Inferior parietal cortex (tissue), 1 donor: ENCODE measurements at regions not wholly inside any gene's neighbourhood (a gene's known extent, or its start where the extent isn't known, plus 50 kb on each side); places are given as distances from the start of the nearest gene placed in this dataset.
"Not testable (repeated sequence)": the region's sequence is repeated elsewhere in the genome, so short reads cannot be mapped to it uniquely, and the experiment has no call there.

Experiments used
- DNase-seq: peaks from one replicate; pipeline ENCODE4 v3.0.0-alpha.2; 2016; ENCODE audit errors: extremely low spot score

GRCh38 chr4:127446427-127446885 is 186.3 kb upstream of the INTU start:
- DNase-seq: no peak

GRCh38 chr4:127448986-127449385 is 183.8 kb upstream of the INTU start:
- no peak for DNase-seq

- DNase-seq: no peak
These were observed 183.3 kb upstream of the INTU start for GRCh38 chr4:127449449-127449848.

DNA sequence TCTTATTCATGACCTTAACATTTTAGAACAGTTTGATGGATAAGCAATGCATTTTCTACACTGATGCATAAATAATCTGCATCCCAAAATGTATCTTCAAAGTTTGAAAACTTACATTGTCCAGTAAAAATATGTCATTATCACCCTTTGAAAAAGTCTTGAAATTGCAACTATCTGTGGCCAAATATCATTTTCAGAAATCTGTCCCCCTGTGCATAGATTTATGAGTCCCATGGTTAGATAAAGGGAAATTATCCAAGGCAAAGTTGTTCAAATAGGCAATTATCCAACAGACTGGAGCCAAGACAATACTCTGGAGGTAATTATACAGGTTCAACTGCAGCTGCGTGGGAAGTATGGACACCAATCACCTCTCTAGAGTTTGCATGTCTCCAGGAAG is 182.5 kb upstream of the INTU start:
- no peak for DNase-seq

DNA sequence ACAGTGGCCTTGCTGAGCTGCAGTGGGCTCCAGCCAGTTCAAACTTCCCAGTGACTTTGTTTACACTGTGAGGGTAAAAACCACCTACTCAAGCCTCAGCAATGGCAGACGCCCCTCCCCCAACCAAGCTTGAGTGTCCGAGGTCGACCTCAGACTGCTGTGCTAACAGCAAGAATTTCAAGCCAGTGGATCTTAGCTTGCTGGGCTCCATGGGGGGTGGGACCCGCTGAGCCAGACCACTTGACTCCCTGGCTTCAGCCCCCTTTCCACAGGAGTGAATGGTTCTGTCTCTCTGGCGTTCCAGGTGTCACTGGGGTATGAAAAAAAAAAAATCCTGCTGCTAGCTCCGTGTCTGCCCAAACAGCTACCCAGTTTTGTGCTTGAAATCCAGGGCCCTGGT is 168.9 kb upstream of the INTU start:
- no peak for DNase-seq

- no peak for DNase-seq
These were observed 163.2 kb upstream of the INTU start for GRCh38 chr4:127469542-127469941.

DNA sequence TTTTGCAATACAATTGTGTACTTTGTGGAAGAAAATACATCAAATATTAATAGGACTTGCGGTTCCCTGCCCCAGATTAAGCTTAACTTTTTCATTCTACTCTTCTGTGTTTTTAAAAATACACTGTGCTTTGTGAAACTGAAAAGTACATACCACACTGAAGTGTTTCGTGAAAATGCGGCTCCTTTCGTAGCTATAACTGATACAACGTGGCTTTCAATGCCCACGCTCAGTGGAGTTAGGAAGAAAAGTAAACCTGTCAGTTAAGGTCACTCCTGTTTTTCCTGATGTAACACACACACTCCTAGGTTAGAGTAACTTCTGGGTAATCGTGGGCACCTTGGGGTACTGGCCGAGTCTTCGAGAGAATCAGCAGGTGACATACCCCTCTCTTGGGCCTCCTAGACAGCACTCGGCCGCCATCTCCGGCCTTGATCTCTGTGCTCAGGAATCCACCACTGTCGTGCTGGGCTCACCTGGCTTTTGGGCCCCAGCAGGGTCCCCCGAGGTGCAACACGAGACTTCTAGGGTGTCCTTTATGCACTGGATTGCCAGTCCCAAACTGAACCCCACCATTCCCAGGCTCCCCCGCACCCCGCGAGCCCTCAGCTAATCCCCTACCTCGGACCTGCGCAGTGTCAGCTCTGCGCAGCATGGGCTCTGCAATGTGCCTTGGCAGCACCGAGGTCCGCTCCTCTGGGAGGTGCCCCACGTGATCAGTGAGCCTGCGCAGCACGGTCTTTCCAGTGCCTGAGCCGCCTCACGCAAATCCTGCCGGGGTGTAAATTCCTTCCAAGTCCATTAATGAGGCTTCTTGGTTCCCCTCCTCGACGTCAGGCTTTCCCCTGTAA is 162.6 kb upstream of the INTU start:
- no peak for DNase-seq

- DNase-seq: not testable (repeated sequence)
These were observed 154.5 kb upstream of the INTU start for GRCh38 chr4:127478271-127478670.

GRCh38 chr4:127479031-127479622 is 153.6 kb upstream of the INTU start:
- DNase-seq: peak; percentile 44

DNA sequence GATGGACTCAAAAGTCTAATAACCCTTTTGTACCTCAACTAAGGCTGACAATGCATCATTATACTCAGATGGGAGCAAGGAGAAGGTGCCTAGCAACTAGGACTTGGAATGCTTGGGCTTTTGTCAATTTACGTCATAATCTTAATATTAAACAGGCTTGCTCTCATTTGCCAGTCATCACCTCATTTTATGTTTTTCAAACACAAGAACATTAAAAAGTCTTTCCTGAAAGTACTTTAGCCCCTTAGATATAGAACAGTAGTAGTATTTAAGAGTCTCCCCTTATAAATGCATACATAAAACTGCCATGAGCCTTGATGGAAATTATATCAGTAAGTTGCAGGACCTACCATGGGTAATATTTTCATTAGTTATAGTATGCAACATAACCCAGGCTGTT is 150.7 kb upstream of the INTU start:
- no peak for DNase-seq

- no peak for DNase-seq
These were observed 148.6 kb upstream of the INTU start for GRCh38 chr4:127484117-127484516.

- no peak for DNase-seq
These were observed 146.5 kb upstream of the INTU start for GRCh38 chr4:127486248-127486647.

GRCh38 chr4:127491571-127491970 is 141.2 kb upstream of the INTU start:
- no peak for DNase-seq

- DNase-seq: not testable (repeated sequence)
These were observed 135.9 kb upstream of the INTU start for GRCh38 chr4:127496875-127497274.

GRCh38 chr4:127498366-127498765 is 134.4 kb upstream of the INTU start:
- no peak for DNase-seq

DNA sequence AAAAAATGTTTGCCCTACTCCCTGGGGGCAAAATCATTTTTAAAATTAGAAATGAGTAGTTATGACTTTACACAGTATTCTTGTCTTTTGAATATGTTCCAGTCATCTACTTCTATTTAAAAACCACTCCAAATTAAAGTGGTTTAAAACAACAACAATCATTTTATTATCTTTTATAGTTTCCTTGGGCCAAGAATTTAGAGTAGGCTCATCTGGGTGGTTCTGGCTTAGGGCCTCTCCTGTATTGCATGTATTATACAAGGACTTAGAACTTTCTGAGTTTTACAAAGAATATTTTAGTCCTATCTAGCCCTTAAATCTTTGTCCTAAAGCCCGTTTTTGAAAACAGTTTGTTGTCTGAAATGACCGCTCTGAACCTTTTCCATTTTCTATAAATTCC is 132.5 kb upstream of the INTU start:
- DNase-seq: no peak

GRCh38 chr4:127501103-127501502 is 131.7 kb upstream of the INTU start:
- DNase-seq: no peak

- no peak for DNase-seq
These were observed 129.6 kb upstream of the INTU start for GRCh38 chr4:127503111-127503510.

DNA sequence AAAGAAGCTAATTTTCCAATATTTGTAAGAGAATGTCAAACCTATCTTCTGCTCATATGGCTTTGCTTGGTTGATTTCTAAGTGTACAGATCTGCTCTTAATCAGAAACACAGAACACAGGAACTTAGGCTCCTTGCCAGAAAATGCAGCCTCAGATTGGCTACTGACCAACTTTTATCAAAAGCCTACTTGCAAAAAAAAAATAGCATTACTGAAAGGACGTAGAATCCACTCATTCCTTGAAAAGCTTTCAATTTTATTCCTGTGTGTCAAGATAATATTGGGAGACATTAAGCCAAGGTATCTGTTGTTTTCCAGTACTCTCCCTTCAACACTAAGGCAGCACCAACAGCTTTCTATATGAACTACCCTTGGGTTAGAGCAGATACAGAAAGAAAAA is 127.6 kb upstream of the INTU start:
- DNase-seq: no peak

GRCh38 chr4:127506283-127506682 is 126.5 kb upstream of the INTU start:
- no peak for DNase-seq

- DNase-seq: no peak
These were observed 123.6 kb upstream of the INTU start for GRCh38 chr4:127509155-127509554.

GRCh38 chr4:127512672-127513071 is 120.1 kb upstream of the INTU start:
- not testable (repeated sequence) for DNase-seq

DNA sequence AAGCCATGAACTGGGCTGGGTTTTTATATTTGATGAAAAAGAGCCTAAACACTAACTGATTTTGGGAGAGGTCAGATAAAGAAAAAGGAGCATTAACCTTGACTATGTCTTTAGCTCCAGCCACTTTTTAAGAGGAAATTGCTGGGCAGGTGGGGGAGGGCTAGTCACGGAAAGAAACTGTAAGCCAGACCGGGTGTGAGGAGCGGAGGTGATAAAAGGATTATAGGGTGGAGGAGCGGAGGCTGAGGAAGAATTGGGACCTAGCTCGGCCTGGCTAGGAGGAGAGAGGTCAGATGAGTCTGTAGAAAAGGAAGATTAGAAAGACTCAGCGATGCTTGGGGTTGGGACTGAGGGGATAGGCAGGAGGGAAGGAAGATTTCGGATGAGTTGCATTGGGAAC is 117.5 kb upstream of the INTU start:
- DNase-seq: not testable (repeated sequence)
